GM23338 (cell line): ENCODE measurements at regions not wholly inside any gene's neighbourhood (a gene's known extent, or its start where the extent isn't known, plus 50 kb on each side); places are given as distances from the start of the nearest gene placed in this dataset.

Experiments
- ATAC-seq: fragments of 200-7000 bp; cut with Tn5 transposase; 3 replicates; pipeline ENCODE4 v1.9.1; 2020
- DNase-seq: peaks from one replicate; pipeline ENCODE4 v3.0.0-alpha.2; 2015; ENCODE audit warnings: low spot score
- H2AFZ ChIP-seq: fragments of 200-600 bp; sonication (generic); 2 replicates; pipeline ENCODE4 v1.8.0; 2016; ENCODE audit warnings: antibody characterized with exemption, mild to moderate bottlenecking, moderate library complexity
- H3F3A ChIP-seq: fragments of 200-600 bp; sonication (generic); replicated peaks from 2 replicates; pipeline ENCODE4 v1.8.0; 2017; ENCODE audit warnings: antibody characterized with exemption, mixed run types, low read depth
- H3K27ac ChIP-seq: fragments of 200-600 bp; sonication (generic); 2 replicates; pipeline ENCODE4 v1.6.1; 2016; ENCODE audit warnings: low read depth
- H3K27me3 ChIP-seq: fragments of 200-600 bp; sonication (generic); 2 replicates; pipeline ENCODE4 v1.8.0; 2016; ENCODE audit warnings: mild to moderate bottlenecking, mixed run types, moderate library complexity; ENCODE audit not compliant: insufficient read depth
- H3K36me3 ChIP-seq: fragments of 200-600 bp; sonication (generic); 2 replicates; pipeline ENCODE4 v1.8.0; 2016; ENCODE audit warnings: mild to moderate bottlenecking; ENCODE audit not compliant: insufficient read depth
- H3K4me1 ChIP-seq: fragments of 200-600 bp; sonication (generic); 2 replicates; pipeline ENCODE4 v1.8.0; 2016; ENCODE audit warnings: mild to moderate bottlenecking, moderate library complexity; ENCODE audit not compliant: insufficient read depth
- H3K4me2 ChIP-seq: fragments of 200-600 bp; sonication (generic); 2 replicates; pipeline ENCODE4 v1.7.1; 2017; ENCODE audit warnings: mixed run types
- H3K4me3 ChIP-seq: fragments of 200-600 bp; sonication (generic); 2 replicates; pipeline ENCODE4 v1.6.1; 2016; ENCODE audit warnings: mixed run types
- H3K79me2 ChIP-seq: fragments of 200-600 bp; sonication (generic); replicated peaks from 2 replicates; pipeline ENCODE4 v1.8.0; 2017; ENCODE audit warnings: mild to moderate bottlenecking; ENCODE audit not compliant: insufficient read depth
- H3K9me2 ChIP-seq: fragments of 200-600 bp; sonication (generic); 2 replicates; pipeline ENCODE4 v1.8.0; 2017; ENCODE audit not compliant: insufficient read depth
- H4K20me1 ChIP-seq: fragments of 200-600 bp; sonication (generic); replicated peaks from 2 replicates; pipeline ENCODE4 v1.8.0; 2017; ENCODE audit warnings: mild to moderate bottlenecking; ENCODE audit not compliant: insufficient read depth
- H3K27ac Mint-ChIP-seq: 2 replicates; pipeline ENCODE4 v1.8.0; 2020; ENCODE audit warnings: inconsistent platforms, mild to moderate bottlenecking, moderate library complexity, mixed read lengths
- H3K27me3 Mint-ChIP-seq: 3 replicates; pipeline ENCODE4 v1.8.0; 2022; ENCODE audit warnings: low read depth, mild to moderate bottlenecking, moderate library complexity, mixed read lengths, inconsistent platforms; ENCODE audit not compliant: insufficient read depth, poor library complexity
- H3K36me3 Mint-ChIP-seq: 3 replicates; pipeline ENCODE4 v1.8.0; 2021; ENCODE audit warnings: low read depth, mild to moderate bottlenecking, inconsistent platforms, moderate library complexity, mixed read lengths
- H3K4me1 Mint-ChIP-seq: 3 replicates; pipeline ENCODE4 v1.8.0; 2020; ENCODE audit warnings: mild to moderate bottlenecking, inconsistent platforms, mixed read lengths
- H3K4me3 Mint-ChIP-seq: 3 replicates; pipeline ENCODE4 v1.8.0; 2021; ENCODE audit warnings: moderate library complexity, mild to moderate bottlenecking, inconsistent platforms, mixed read lengths
- H3K9me3 Mint-ChIP-seq: 3 replicates; pipeline ENCODE4 v1.8.0; 2020; ENCODE audit warnings: moderate library complexity, mild to moderate bottlenecking, inconsistent platforms, mixed read lengths
- CREB1 ChIP-seq: fragments of 250-450 bp; sonication (Bioruptor Pico); IDR thresholded peaks from 2 replicates; pipeline ENCODE4 v1.5.0; 2020; ENCODE audit warnings: low read depth, mild to moderate bottlenecking, moderate library complexity
- EZH2 ChIP-seq: fragments of 200-600 bp; sonication (generic); IDR thresholded peaks from one replicate; pipeline ENCODE4 v1.8.0; 2017; ENCODE audit warnings: antibody characterized with exemption, mild to moderate bottlenecking, low read depth; ENCODE audit not compliant: unreplicated experiment
- EZH2phosphoT487 ChIP-seq: fragments of 200-600 bp; sonication (generic); IDR thresholded peaks from one replicate; pipeline ENCODE4 v1.8.1; 2018; ENCODE audit warnings: antibody characterized with exemption; ENCODE audit not compliant: unreplicated experiment
- JUNB ChIP-seq: IDR thresholded peaks from one replicate; pipeline ENCODE4 v1.6.1; 2016; ENCODE audit warnings: antibody characterized with exemption; ENCODE audit not compliant: unreplicated experiment
- NANOG ChIP-seq: IDR thresholded peaks from 2 replicates; pipeline ENCODE4 v1.6.1; 2016; ENCODE audit warnings: antibody characterized with exemption, borderline replicate concordance
- POLR2AphosphoS5 ChIP-seq: IDR thresholded peaks from 2 replicates; pipeline ENCODE4 v1.6.1; 2016; ENCODE audit warnings: antibody characterized with exemption, low read depth
- STAT1 ChIP-seq: IDR thresholded peaks from one replicate; pipeline ENCODE4 v1.6.1; 2016; ENCODE audit warnings: antibody characterized with exemption; ENCODE audit not compliant: unreplicated experiment
- ZNF114 ChIP-seq: fragments of 250-450 bp; sonication (Bioruptor Pico); IDR thresholded peaks from 2 replicates; pipeline ENCODE4 v1.5.0; 2020; ENCODE audit warnings: mild to moderate bottlenecking, moderate library complexity
- ZNF331 ChIP-seq: fragments of 250-450 bp; sonication (Bioruptor Pico); IDR thresholded peaks from 2 replicates; pipeline ENCODE4 v1.5.0; 2020; ENCODE audit warnings: low read depth, mild to moderate bottlenecking, moderate library complexity
- TF ChIP-seq, protein P1 (sequence below): IDR thresholded peaks from one replicate; pipeline ENCODE4 v1.6.1; 2018; ENCODE audit warnings: antibody characterized with exemption; ENCODE audit not compliant: unreplicated experiment
- TF ChIP-seq, protein P2 (sequence below): IDR thresholded peaks from 2 replicates; pipeline ENCODE4 v1.6.1; 2016; ENCODE audit warnings: antibody characterized with exemption
- TF ChIP-seq, protein P3 (sequence below), 2 experiments: fragments of 200-600 bp in 1 of 2; sonication (generic) in 1 of 2; conservative IDR thresholded peaks; 2 replicates each; pipeline versions ENCODE4 v1.5.1 to v1.6.1; 2016 to 2017; ENCODE audit warnings: antibody characterized with exemption in 2 of 2, low read depth in 2 of 2, mild to moderate bottlenecking in 2 of 2, moderate library complexity in 1 of 2
- TF ChIP-seq, protein P4 (sequence below): fragments of 250-450 bp; sonication (Bioruptor Pico); IDR thresholded peaks from 2 replicates; pipeline ENCODE4 v1.5.0; 2020; ENCODE audit warnings: mild to moderate bottlenecking, moderate library complexity

DNA sequence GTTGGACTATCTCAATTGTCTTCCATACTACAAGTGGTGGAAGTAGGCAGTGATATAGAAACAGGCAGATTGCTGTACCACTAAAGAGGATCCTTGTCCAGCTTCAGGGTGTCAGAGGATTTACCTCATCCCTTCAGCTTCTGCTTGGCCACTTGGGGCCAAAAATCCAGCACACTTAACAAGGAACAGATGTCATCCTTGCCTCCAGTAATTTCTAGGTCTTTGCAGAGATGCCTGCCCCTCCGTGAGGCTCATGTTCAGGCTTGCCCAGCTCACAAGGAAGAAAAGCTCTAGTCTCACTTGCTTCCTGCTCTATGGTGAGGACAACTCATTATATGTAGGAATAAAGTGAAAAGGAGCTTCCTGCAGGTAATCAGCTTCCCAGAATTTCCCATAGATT lies 510.3 kb downstream of the EPHA3 start (continued):
- no peak for TF ChIP-seq CREB1 (CRISPR knock-in tag)

DNA sequence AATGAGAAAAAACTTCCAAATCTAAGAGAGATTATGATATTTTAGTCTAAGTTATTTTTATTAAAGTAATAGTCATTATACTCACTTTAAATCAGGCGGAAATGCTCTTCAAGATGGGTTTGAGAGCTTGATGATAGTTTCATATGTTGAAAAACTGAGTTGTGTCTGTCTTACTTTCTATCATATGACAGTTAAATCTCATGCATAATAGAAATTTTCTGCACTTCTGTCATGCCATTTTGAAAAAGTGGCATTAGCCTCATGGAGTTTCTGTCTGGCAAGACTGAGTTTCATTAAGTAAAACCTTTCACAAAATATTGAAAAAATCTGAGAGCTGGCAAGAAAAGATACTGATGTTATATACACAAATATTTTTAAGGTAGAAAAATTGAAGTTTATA lies 511.8 kb downstream of the EPHA3 start:
- no peaks in the 10 kb centered on the region for H3F3A ChIP-seq
- Mint-ChIP-seq H3K36me3 (no peaks in the 10 kb centered on the region), H3K4me3 (no peak overlapping the region), H3K4me1 (peaks cover 3% of the 10 kb centered on the region; the same call in 2 of the 3 replicates), H3K27ac (no peak overlapping the region), H3K9me3 (no peaks in the 10 kb centered on the region), H3K27me3 (no peaks in the 10 kb centered on the region)
- ATAC-seq = no peak
- TF ChIP-seq CREB1 (CRISPR knock-in tag) (no peak), STAT1 (no peak), EZH2phosphoT487 (no peak), ZNF114 (no peak), ZNF331 (no peak), NANOG (no peak), EZH2 (no peak), POLR2AphosphoS5 (no peak), JUNB (no peak)
- TF ChIP-seq, protein P1, sequence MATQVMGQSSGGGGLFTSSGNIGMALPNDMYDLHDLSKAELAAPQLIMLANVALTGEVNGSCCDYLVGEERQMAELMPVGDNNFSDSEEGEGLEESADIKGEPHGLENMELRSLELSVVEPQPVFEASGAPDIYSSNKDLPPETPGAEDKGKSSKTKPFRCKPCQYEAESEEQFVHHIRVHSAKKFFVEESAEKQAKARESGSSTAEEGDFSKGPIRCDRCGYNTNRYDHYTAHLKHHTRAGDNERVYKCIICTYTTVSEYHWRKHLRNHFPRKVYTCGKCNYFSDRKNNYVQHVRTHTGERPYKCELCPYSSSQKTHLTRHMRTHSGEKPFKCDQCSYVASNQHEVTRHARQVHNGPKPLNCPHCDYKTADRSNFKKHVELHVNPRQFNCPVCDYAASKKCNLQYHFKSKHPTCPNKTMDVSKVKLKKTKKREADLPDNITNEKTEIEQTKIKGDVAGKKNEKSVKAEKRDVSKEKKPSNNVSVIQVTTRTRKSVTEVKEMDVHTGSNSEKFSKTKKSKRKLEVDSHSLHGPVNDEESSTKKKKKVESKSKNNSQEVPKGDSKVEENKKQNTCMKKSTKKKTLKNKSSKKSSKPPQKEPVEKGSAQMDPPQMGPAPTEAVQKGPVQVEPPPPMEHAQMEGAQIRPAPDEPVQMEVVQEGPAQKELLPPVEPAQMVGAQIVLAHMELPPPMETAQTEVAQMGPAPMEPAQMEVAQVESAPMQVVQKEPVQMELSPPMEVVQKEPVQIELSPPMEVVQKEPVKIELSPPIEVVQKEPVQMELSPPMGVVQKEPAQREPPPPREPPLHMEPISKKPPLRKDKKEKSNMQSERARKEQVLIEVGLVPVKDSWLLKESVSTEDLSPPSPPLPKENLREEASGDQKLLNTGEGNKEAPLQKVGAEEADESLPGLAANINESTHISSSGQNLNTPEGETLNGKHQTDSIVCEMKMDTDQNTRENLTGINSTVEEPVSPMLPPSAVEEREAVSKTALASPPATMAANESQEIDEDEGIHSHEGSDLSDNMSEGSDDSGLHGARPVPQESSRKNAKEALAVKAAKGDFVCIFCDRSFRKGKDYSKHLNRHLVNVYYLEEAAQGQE = no peak
- TF ChIP-seq, protein P2, sequence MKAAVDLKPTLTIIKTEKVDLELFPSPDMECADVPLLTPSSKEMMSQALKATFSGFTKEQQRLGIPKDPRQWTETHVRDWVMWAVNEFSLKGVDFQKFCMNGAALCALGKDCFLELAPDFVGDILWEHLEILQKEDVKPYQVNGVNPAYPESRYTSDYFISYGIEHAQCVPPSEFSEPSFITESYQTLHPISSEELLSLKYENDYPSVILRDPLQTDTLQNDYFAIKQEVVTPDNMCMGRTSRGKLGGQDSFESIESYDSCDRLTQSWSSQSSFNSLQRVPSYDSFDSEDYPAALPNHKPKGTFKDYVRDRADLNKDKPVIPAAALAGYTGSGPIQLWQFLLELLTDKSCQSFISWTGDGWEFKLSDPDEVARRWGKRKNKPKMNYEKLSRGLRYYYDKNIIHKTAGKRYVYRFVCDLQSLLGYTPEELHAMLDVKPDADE = no peak
- TF ChIP-seq, protein P3, sequence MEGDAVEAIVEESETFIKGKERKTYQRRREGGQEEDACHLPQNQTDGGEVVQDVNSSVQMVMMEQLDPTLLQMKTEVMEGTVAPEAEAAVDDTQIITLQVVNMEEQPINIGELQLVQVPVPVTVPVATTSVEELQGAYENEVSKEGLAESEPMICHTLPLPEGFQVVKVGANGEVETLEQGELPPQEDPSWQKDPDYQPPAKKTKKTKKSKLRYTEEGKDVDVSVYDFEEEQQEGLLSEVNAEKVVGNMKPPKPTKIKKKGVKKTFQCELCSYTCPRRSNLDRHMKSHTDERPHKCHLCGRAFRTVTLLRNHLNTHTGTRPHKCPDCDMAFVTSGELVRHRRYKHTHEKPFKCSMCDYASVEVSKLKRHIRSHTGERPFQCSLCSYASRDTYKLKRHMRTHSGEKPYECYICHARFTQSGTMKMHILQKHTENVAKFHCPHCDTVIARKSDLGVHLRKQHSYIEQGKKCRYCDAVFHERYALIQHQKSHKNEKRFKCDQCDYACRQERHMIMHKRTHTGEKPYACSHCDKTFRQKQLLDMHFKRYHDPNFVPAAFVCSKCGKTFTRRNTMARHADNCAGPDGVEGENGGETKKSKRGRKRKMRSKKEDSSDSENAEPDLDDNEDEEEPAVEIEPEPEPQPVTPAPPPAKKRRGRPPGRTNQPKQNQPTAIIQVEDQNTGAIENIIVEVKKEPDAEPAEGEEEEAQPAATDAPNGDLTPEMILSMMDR (conservative IDR thresholded peaks at IDR 0.05; ENCODE audit: low read depth in 2 of 2) = no peak
- TF ChIP-seq, protein P4, sequence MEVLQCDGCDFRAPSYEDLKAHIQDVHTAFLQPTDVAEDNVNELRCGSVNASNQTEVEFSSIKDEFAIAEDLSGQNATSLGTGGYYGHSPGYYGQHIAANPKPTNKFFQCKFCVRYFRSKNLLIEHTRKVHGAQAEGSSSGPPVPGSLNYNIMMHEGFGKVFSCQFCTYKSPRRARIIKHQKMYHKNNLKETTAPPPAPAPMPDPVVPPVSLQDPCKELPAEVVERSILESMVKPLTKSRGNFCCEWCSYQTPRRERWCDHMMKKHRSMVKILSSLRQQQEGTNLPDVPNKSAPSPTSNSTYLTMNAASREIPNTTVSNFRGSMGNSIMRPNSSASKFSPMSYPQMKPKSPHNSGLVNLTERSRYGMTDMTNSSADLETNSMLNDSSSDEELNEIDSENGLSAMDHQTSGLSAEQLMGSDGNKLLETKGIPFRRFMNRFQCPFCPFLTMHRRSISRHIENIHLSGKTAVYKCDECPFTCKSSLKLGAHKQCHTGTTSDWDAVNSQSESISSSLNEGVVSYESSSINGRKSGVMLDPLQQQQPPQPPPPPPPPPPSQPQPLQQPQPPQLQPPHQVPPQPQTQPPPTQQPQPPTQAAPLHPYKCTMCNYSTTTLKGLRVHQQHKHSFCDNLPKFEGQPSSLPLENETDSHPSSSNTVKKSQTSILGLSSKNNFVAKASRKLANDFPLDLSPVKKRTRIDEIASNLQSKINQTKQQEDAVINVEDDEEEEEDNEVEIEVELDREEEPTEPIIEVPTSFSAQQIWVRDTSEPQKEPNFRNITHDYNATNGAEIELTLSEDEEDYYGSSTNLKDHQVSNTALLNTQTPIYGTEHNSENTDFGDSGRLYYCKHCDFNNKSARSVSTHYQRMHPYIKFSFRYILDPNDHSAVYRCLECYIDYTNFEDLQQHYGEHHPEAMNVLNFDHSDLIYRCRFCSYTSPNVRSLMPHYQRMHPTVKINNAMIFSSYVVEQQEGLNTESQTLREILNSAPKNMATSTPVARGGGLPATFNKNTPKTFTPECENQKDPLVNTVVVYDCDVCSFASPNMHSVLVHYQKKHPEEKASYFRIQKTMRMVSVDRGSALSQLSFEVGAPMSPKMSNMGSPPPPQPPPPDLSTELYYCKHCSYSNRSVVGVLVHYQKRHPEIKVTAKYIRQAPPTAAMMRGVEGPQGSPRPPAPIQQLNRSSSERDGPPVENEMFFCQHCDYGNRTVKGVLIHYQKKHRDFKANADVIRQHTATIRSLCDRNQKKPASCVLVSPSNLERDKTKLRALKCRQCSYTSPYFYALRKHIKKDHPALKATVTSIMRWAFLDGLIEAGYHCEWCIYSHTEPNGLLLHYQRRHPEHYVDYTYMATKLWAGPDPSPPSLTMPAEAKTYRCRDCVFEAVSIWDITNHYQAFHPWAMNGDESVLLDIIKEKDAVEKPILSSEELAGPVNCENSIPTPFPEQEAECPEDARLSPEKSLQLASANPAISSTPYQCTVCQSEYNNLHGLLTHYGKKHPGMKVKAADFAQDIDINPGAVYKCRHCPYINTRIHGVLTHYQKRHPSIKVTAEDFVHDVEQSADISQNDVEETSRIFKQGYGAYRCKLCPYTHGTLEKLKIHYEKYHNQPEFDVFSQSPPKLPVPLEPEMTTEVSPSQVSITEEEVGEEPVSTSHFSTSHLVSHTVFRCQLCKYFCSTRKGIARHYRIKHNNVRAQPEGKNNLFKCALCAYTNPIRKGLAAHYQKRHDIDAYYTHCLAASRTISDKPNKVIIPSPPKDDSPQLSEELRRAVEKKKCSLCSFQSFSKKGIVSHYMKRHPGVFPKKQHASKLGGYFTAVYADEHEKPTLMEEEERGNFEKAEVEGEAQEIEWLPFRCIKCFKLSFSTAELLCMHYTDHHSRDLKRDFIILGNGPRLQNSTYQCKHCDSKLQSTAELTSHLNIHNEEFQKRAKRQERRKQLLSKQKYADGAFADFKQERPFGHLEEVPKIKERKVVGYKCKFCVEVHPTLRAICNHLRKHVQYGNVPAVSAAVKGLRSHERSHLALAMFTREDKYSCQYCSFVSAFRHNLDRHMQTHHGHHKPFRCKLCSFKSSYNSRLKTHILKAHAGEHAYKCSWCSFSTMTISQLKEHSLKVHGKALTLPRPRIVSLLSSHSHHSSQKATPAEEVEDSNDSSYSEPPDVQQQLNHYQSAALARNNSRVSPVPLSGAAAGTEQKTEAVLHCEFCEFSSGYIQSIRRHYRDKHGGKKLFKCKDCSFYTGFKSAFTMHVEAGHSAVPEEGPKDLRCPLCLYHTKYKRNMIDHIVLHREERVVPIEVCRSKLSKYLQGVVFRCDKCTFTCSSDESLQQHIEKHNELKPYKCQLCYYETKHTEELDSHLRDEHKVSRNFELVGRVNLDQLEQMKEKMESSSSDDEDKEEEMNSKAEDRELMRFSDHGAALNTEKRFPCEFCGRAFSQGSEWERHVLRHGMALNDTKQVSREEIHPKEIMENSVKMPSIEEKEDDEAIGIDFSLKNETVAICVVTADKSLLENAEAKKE (CRISPR knock-in tag) = no peak
- H3K9me2 ChIP-seq = no peaks in the 10 kb centered on the region
- no peaks in the 10 kb centered on the region for H3K4me1 ChIP-seq
- H2AFZ ChIP-seq = no peak overlapping the region
- no peak overlapping the region for H3K27ac ChIP-seq
- no peak overlapping the region for H3K4me2 ChIP-seq
- no peak overlapping the region for H3K4me3 ChIP-seq
- DNase-seq = no peak
- no peaks in the 10 kb centered on the region for H3K36me3 ChIP-seq
- H3K79me2 ChIP-seq = no peaks in the 10 kb centered on the region
- no peaks in the 10 kb centered on the region for H3K27me3 ChIP-seq
- no peaks in the 10 kb centered on the region for H4K20me1 ChIP-seq
